ENCODE measurements at regions not wholly inside any gene's neighbourhood (a gene's known extent, or its start where the extent isn't known, plus 50 kb on each side); places are given as distances from the start of the nearest gene placed in this dataset.
"Not testable (repeated sequence)": the region's sequence is repeated elsewhere in the genome, so short reads cannot be mapped to it uniquely, and the experiment has no call there.

DNA sequence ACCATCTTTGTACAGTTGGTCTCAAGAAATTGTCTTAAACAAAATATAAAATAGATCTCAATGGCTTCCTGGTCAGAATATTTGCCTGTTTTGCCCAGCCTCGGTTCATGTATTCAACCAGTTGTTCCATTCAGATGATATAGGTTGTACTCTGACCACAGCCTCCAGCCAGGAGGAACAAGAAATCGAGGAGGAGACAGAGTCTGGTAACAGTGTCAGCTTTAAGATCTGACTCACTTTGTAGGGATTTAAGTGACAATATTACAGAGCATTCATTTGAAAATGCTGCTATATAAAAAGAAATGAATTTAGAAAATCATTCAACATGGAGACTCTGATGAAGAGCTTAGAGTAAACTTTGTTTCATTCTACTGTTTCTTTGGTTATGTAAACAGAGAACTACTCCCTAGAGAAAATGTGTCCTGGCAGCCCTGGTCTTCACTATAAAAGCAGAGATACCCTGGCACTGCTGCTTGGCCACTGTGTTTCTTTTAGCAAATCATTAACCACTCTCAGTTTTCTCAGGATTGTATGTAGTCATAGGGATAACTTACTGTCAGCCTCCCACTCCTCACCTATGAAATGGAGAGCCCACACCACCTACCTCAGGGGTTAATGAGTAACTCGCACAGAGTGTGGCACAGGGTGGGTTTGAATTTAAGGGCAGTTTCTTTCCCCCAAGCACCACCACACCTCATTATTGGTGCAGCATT lies 53.5 kb downstream of the PAGE2 start:
- no peak for DNase-seq (ENCODE audit: low read depth)

DNA sequence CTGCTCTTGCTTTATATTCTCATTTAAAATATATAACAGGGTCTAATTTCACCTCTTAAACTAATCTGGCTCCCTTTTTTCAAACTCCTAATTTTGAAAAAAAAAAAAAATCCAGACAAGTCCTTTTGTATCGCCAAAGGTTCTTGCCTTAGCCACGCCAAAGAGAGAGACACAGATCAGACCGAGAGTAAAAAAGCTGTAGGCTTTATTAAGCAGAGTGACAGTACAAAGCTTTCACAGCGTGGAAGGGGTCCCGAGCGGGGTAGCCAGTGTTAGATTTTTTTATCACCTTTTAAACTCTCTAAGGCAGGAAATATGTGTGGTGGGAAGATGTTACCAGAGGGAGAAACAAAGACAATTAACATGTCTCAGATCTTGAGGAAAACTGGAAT lies 54.1 kb downstream of the PAGE2 start:
- DNase-seq (ENCODE audit: low read depth): no peak

DNA sequence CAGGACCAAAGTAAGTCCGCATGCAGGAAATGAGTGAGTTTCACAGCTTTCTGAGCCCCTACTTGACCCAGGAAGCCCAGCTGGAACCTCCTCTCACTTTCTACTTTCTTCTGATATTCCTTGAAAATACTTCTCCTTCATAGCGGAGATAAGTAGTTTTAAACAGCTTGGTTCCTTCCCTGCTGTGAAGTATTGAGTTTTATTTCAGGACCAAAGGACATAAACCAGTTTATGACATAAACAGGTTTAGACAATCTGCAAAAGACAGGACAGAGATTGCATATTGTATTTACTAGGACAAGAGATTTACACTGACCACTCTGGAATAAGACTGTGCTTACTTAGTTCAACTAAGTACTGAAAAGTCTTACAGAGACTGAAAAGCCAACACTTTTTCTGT lies 54.8 kb downstream of the PAGE2 start:
- DNase-seq (ENCODE audit: low read depth): no peak

DNA sequence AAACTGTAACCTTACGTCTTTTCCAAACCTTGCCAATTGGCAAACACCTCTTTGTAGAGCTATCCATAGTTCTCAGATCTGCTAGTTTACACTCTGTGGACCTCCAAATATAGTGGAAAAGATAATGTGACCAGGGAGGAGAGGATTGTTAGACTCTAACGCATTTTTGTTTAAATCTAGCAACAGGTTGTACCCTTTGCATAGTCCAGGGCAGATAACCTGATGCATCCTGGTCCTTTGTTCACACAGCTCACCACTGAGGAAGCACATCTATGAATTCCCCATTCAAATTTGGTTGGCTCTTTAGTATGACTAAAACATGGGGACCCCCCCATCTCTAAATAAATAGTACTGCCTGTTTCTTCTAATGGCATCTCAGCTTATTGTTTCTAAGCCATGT lies 55.9 kb downstream of the PAGE2 start:
- DNase-seq (ENCODE audit: low read depth): no peak

DNA sequence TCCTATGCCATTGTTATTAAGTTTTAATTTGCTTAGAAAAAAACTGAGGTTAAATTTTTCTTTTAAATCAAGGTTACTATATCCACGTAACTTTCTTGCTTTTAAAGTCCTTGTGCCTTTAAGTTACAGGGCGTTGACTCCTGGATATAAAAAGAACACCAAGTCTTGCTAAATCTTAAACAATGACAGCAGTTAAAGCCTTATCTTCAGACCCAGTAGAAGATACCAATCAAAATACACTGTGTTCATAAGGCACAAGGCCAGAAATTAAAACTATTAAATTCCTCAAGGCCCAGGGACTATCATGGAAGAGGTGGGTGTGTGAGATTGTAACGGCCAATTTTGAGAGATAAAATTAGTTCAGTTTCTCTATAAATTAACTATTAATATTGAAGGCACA lies 60.4 kb downstream of the PAGE2 start:
- DNase-seq (ENCODE audit: low read depth): no peak

DNA sequence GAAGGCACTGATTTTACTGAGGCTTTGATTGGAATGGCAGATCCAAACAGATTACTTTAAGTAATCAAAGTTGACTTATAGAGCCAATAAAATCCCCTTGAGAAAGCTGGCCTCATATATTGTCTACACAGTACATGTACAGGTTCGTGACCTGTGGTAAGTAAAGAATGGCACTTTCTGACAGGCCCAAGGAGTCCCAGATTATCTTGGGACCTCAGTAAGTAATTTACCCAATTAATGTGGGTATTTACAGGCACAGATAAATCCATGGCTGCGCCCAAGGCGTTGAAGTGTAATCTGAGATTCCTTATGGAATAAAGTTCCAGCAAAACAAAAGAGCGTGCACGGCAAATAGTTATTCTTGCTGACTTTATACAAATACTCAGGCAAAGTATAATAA lies 62.4 kb downstream of the PAGE2 start:
- DNase-seq (ENCODE audit: low read depth): no peak

DNA sequence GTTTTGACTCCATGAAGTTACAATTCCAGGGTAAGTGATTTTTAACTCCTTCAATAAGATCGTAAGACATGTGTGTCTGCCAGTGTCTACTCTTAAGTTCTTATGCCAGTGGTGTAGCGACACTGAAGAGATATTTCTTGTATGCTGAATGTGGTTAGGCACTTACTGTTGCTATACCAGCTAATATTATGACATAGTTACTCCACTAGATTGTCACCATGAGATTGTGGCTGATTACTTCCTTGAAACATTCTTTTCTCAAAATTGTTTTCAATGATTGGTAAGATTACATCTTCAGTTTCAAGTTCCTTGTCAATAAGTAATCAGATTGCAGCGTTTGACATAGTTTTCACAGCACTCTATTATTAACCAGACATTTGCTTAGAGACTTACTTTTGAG lies 60.6 kb upstream of the PAGE5 start:
- no peak for DNase-seq (ENCODE audit: low read depth)

DNA sequence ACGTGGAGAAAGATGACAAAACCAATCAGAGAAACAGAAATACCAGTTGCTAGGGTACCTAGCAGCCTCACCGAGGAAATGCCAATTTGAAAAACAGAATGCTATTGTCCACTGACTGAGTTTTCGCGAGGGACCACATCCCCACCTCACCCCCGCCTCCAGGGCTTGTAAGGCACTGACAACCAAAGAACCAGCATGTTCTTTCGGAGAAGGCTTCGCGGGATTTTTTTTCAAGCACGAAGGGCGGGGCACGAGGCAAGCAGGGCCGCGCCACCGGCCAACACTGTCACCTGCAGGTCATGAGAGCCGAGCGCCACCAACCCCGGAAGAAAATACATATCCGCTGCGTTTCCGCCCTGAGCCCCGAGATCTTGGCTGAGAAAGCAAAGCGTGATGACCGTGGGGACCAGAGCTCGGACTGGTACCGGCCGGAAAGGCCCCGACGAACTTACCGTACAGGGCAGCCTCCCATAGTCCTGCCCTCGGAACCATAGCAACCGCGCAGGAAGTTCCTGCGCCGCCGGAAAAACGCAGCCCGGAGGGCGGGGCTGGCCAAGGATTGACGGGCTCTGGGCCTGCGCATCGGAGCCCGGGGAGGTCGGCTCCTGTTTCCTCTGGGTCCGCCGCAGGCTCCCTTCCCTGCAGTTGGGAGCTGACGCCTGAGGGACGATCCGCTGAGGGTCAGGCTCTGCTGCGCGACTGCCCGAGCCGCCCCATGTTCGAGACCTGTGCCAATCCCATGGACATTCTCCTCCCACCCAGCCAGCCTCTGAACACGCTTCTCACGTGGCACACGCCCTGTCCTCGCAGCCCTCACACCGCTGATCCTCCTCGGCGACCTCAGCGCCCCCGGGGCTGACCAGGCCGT lies 59.2 kb upstream of the PAGE5 start:
- peak; percentile 73 for DNase-seq (ENCODE audit: low read depth)

DNA sequence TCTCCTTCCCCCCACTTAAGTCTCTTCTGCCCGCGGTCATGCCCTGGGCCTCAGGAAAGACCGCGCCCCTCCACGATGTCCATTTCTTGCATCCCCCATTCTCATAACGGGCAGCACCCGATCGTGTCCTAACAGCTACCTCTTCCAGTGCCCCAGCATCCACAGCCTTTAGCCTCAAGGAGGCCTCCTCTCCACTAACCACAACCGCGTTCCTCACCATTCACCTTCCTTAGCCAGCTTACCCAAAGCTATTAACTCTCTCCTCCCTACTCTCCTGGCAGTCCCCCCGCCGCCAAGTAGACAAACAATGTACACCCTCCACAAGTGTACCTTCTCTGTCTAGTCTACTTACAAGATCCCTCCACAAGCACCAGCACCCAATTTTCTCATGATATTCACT lies 58.6 kb upstream of the PAGE5 start:
- no peak for DNase-seq (ENCODE audit: low read depth)

DNA sequence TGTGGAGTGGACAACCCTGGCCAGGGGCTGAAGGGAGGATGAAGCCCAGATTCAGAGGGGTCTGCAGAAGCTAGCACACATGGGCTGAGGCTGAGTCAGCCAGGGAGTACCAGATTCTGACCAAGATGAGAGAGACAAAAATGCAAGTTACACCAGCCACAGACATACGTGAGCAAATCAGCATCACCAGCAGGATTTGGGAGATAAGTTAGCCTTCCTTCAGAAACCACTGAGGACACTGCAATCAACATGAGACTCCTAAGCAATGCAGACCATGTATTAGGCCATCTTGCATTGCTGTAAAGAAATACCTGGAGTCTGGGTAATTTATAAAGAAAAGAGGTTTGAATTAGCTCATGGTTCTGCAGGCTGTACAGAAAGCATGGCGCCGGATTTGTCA lies 57.0 kb upstream of the PAGE5 start:
- DNase-seq (ENCODE audit: low read depth): no peak

DNA sequence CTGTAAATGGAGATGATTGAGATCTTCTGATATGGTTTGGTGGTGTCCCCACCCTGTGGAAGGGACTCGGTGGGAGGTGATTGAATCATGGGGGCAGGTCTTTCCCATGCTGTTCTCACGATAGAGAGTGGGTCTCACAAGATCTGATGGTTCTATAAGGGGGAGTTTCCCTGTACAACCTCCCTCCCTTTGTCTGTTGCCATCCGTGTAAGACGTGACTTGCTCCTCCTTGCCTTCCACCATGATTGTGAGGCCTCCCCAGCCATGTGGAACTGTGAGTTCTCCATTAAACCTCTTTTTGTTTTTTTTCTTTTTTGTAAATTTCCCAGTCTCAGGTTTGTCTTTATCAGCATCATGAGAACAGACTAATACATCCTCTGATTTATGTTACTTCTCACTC lies 55.1 kb upstream of the PAGE5 start:
- not testable (repeated sequence) for DNase-seq (ENCODE audit: low read depth)

DNA sequence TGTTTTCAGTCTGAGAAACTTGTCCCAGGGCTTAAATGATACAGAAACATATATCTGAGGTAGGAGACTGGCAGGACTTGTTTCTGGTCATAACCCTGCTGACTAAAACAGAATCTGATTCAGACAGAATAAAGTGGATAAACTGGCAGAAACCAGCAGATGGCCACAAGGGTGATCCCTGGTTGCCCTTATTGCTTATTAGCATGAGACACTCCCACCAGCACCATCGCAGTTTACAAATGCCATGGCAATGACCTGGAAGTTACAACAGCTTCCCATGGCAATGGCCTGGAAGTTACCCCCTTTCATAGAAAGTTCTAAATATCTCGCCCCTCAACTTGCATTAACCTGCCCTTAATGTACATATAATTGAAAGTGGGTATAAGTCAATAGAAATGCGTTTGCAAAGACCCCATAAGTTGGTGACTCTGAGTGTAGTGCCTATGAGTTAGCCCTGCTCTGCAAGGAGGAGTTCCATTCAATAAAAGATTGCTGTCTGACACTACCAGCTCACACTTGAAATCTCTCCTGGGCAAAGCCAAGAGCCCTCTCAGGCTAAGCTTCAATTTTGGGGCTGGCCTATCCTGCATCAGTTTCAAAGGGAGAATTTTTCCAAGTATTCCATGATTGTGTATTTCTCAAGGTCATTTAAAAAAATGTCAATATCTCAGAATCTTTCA lies 52.9 kb upstream of the PAGE5 start:
- DNase-seq (ENCODE audit: low read depth): no peak

DNA sequence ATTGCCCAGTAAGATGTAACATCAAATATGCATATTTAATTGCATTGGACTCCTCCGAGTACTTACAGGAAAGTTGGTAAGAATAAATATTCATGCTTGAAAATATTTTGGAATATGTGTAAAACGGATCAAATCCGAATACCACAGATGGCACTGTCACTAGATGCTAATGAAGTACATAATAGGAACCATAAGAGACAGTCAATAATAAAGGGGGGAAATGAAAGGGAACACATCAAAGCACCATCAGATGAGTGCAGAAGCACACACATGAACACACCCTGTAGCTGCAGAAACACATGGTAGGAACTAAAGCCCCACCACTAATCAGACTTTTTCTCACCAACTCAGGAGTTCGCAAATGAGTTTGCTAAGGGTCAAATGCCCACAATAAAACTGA lies 52.2 kb upstream of the PAGE5 start:
- no peak for DNase-seq (ENCODE audit: low read depth)

DNA sequence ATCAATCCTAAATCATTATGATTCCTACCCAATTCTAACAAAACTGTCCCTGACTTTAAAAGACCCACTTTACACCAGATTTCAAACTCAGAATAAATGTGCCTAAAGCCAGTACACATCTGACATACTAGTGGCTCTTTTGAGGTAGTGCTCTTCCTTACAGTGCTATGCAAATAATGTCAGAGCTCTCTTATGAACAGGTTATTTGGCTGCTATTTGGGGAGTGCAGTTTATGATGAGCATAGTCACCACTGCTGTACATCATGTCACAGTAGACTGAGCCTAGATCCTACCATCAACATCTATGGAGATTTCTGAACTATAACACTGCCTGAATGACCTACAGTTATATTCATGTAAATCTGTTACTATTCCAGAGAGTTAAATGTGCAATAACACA lies 50.4 kb upstream of the PAGE5 start:
- DNase-seq (ENCODE audit: low read depth): no peak

Measured in fibroblast of the conjunctiva (primary cell).